BE2C (cell line): ENCODE measurements at regions not wholly inside any gene's neighbourhood (a gene's known extent, or its start where the extent isn't known, plus 50 kb on each side); places are given as distances from the start of the nearest gene placed in this dataset.

Source experiments
- DNase-seq: peaks from one replicate; pipeline ENCODE4 v3.0.0-alpha.2; 2020
- H3K27me3 ChIP-seq: fragments of 250-450 bp; sonication (Bioruptor Pico); 2 replicates; pipeline ENCODE4 v1.5.1; 2020; ENCODE audit warnings: mild to moderate bottlenecking
- H3K36me3 ChIP-seq: fragments of 250-450 bp; sonication (Bioruptor Pico); 2 replicates; pipeline ENCODE4 v1.5.1; 2020; ENCODE audit warnings: mild to moderate bottlenecking
- H3K4me1 ChIP-seq: fragments of 250-450 bp; sonication (Bioruptor Pico); 2 replicates; pipeline ENCODE4 v1.5.1; 2020
- H3K4me3 ChIP-seq: 2 replicates; pipeline ENCODE4 v1.5.1; 2011; ENCODE audit warnings: low read depth, low read length
- H3K9me3 ChIP-seq: fragments of 250-450 bp; sonication (Bioruptor Pico); 2 replicates; pipeline ENCODE4 v1.5.1; 2020
- CTCF ChIP-seq: IDR thresholded peaks from 2 replicates; pipeline ENCODE4 v1.5.1; 2012; ENCODE audit warnings: mild to moderate bottlenecking, low read depth, low read length

GRCh38 chr4:10172278-10172921, 55.8 kb upstream of the WDR1 start:
- H3K4me3 ChIP-seq = no peak overlapping the region
- H3K36me3 ChIP-seq = no peaks in the 10 kb centered on the region
- H3K27me3 ChIP-seq = no peaks in the 10 kb centered on the region
- DNase-seq = no peak
- H3K9me3 ChIP-seq = no peaks in the 10 kb centered on the region
- no peaks in the 10 kb centered on the region for H3K4me1 ChIP-seq
- TF ChIP-seq CTCF = no peak

- no peaks in the 10 kb centered on the region for H3K9me3 ChIP-seq
- no peaks in the 10 kb centered on the region for H3K36me3 ChIP-seq
- no peak for DNase-seq
- H3K4me1 ChIP-seq = no peaks in the 10 kb centered on the region
- TF ChIP-seq CTCF = no peak
- no peak overlapping the region for H3K4me3 ChIP-seq
- no peaks in the 10 kb centered on the region for H3K27me3 ChIP-seq
Measured at GRCh38 chr4:10171055-10171454, 54.5 kb upstream of the WDR1 start.

GRCh38 chr4:10169839-10170387, 53.3 kb upstream of the WDR1 start:
- Histone ChIP-seq H3K4me3 (no peak overlapping the region), H3K36me3 (no peaks in the 10 kb centered on the region), H3K9me3 (no peaks in the 10 kb centered on the region), H3K4me1 (no peaks in the 10 kb centered on the region), H3K27me3 (no peaks in the 10 kb centered on the region)
- TF ChIP-seq CTCF = no peak
- no peak for DNase-seq

GRCh38 chr4:10168151-10168550, 51.6 kb upstream of the WDR1 start:
- TF ChIP-seq CTCF = no peak
- no peak overlapping the region for H3K4me3 ChIP-seq
- H3K9me3 ChIP-seq = no peaks in the 10 kb centered on the region
- no peak for DNase-seq
- no peaks in the 10 kb centered on the region for H3K4me1 ChIP-seq
- no peaks in the 10 kb centered on the region for H3K27me3 ChIP-seq
- no peaks in the 10 kb centered on the region for H3K36me3 ChIP-seq

GRCh38 chr4:10167201-10167600, 50.6 kb upstream of the WDR1 start:
- no peak for TF ChIP-seq CTCF

More at GRCh38 chr4:10167201-10167600, 50.6 kb upstream of the WDR1 start:
- no peak for DNase-seq
- Histone ChIP-seq H3K9me3 (no peaks in the 10 kb centered on the region), H3K4me3 (no peak overlapping the region), H3K4me1 (no peaks in the 10 kb centered on the region), H3K27me3 (no peaks in the 10 kb centered on the region), H3K36me3 (no peaks in the 10 kb centered on the region)
